ENCODE measurements at regions not wholly inside any gene's neighbourhood (a gene's known extent, or its start where the extent isn't known, plus 50 kb on each side); places are given as distances from the start of the nearest gene placed in this dataset.

DNA sequence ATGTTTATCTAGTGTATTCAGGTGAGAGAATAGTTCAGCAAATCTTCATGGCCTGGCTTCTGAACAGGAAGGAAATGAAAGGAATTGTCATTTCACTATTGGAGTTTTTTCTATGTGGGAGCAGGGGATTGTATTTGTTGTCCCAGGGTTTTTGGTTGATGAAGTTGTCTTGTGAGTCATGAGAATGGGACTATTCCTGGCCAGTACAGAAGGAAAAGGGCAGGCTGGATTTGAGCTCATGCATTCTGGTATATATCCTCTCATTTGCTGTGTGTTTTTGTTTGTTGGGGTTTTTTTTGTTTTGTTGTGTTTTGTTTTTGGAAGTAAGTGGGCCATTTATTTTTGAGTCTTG lies 101.2 kb upstream of the MKLN1 start:
- POLR2A ChIA-PET: no interaction called here

More for the DNA sequence above, 101.2 kb upstream of the MKLN1 start:
- Histone ChIP-seq H4K20me1 (replicated peaks; ENCODE audit: control insufficient read depth, extremely low read depth, insufficient read depth, low read length) (no peaks in the 10 kb centered on the region), H3K27ac (ENCODE audit: insufficient read depth, low read depth, low read length) (no peak overlapping the region), H2AFZ (ENCODE audit: low read depth, low read length) (no peak overlapping the region), H3K36me3 (ENCODE audit: control insufficient read depth in 2 of 2, extremely low read depth in 1 of 2, insufficient read depth in 2 of 2, low read length in 2 of 2) (no peaks in the 10 kb centered on the region), H3K9ac (replicated peaks; ENCODE audit: extremely low read depth, insufficient read depth, low read length) (no peak overlapping the region), H3K4me1 (ENCODE audit: control insufficient read depth, extremely low read depth, insufficient read depth, low read length) (no peaks in the 10 kb centered on the region), H3K4me3 (replicated peaks in 1 of 3; ENCODE audit: insufficient read depth in 1 of 3, low read depth in 1 of 3, low read length in 3 of 3) (no peak overlapping the region), H3K4me2 (ENCODE audit: insufficient read depth, low read length) (no peak overlapping the region), H3K9me3 (replicated peaks; ENCODE audit: control insufficient read depth, insufficient read depth, low read length) (no peaks in the 10 kb centered on the region), H3K79me2 (ENCODE audit: control insufficient read depth, insufficient read depth, low read length) (no peaks in the 10 kb centered on the region), H3K27me3 (ENCODE audit: control insufficient read depth in 2 of 2, insufficient read depth in 2 of 2, low read length in 2 of 2) (no peaks in the 10 kb centered on the region), H3K9me1 (replicated peaks; ENCODE audit: control insufficient read depth, extremely low read depth, insufficient read depth, low read length) (no peaks in the 10 kb centered on the region)
- DNase-seq (ENCODE audit: low read depth, low spot score) (no peak), FAIRE-seq (no peak)
- no peak for TF ChIP-seq GATA2 (IDR thresholded peaks at IDR 0.05; ENCODE audit: insufficient read depth, insufficient read length, low read depth, low read length)
- TF ChIP-seq JUN (IDR thresholded peaks at IDR 0.05; ENCODE audit: borderline replicate concordance, insufficient read depth, insufficient read length, low read depth): no peak
- TF ChIP-seq, protein P1, sequence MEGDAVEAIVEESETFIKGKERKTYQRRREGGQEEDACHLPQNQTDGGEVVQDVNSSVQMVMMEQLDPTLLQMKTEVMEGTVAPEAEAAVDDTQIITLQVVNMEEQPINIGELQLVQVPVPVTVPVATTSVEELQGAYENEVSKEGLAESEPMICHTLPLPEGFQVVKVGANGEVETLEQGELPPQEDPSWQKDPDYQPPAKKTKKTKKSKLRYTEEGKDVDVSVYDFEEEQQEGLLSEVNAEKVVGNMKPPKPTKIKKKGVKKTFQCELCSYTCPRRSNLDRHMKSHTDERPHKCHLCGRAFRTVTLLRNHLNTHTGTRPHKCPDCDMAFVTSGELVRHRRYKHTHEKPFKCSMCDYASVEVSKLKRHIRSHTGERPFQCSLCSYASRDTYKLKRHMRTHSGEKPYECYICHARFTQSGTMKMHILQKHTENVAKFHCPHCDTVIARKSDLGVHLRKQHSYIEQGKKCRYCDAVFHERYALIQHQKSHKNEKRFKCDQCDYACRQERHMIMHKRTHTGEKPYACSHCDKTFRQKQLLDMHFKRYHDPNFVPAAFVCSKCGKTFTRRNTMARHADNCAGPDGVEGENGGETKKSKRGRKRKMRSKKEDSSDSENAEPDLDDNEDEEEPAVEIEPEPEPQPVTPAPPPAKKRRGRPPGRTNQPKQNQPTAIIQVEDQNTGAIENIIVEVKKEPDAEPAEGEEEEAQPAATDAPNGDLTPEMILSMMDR (IDR thresholded peaks at IDR 0.05; ENCODE audit: extremely low read depth in 1 of 2, insufficient read depth in 1 of 2, low read depth in 1 of 2, low read length in 2 of 2): no peak
- TF ChIP-seq EZH2 (IDR thresholded peaks at IDR 0.05; ENCODE audit: borderline replicate concordance, low read depth, low read length, severe bottlenecking): no peak
- TF ChIP-seq, protein P2, sequence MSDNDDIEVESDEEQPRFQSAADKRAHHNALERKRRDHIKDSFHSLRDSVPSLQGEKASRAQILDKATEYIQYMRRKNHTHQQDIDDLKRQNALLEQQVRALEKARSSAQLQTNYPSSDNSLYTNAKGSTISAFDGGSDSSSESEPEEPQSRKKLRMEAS (IDR thresholded peaks at IDR 0.05; ENCODE audit: insufficient read depth, insufficient read length): no peak
- no peak for TF ChIP-seq FOS (IDR thresholded peaks at IDR 0.05; ENCODE audit: borderline replicate concordance, insufficient read depth, low read length)
- TF ChIP-seq POLR2A (IDR thresholded peaks at IDR 0.05; ENCODE audit: low read depth, low read length): no peak
- TF ChIP-seq MYC (IDR thresholded peaks at IDR 0.05; ENCODE audit: low read depth, low read length): no peak
- TF ChIP-seq POLR2AphosphoS5 (IDR thresholded peaks at IDR 0.05; ENCODE audit: insufficient read depth, low read depth, low read length): no peak
- intact Hi-C loops (cut with micrococcal nuclease): no loop called here
- CTCF ChIA-PET: no interaction called here
- BruUV-seq (replicated peaks): no TSS peak
- dilution Hi-C loops (cut with MboI; ENCODE audit: extremely low pct_ligation_motif_present, low sequenced_read_pairs): no loop called here
